Pancreas (tissue), 10 donors: ENCODE measurements at regions not wholly inside any gene's neighbourhood (a gene's known extent, or its start where the extent isn't known, plus 50 kb on each side); places are given as distances from the start of the nearest gene placed in this dataset.

ENCODE experiments used
- ATAC-seq, 4 donors: fragments of 200-7000 bp; cut with Tn5 transposase; one replicate each; pipeline versions ENCODE4 v1.8.0 to v1.9.1; 2020; ENCODE audit warnings: mild to moderate bottlenecking in 4 of 4, moderate library complexity in 4 of 4
- DNase-seq, 6 donors: peaks; one replicate each; pipeline ENCODE4 v3.0.0-alpha.2; 2020
- FAIRE-seq: peaks from 2 replicates; lab custom pipeline; 2012; peaks lifted over from hg19 to GRCh38; lab: Jason Lieb, UNC
- H3K27ac ChIP-seq, 4 donors: fragments of 200-600 bp; sonication (generic); 1 replicate in 3 of 4; 2 replicates in 1 of 4; pipeline versions ENCODE4 v1.5.0 to v1.8.0; 2020
- H3K27me3 ChIP-seq, 4 donors: fragments of 200-600 bp; one replicate each; pipeline ENCODE4 v1.8.0; 2021
- H3K36me3 ChIP-seq, 3 donors: fragments of 200-600 bp; sonication (generic) in 1 of 3; one replicate each; pipeline versions ENCODE4 v1.5.0 to v1.8.0; 2020 to 2021
- H3K4me1 ChIP-seq, 3 donors: fragments of 200-600 bp; one replicate each; pipeline ENCODE4 v1.8.0; 2021
- H3K4me3 ChIP-seq, 4 donors: fragments of 200-600 bp; sonication (generic) in 2 of 4; one replicate each; pipeline versions ENCODE4 v1.5.0 to v1.8.0; 2020 to 2021
- H3K9me3 ChIP-seq, 4 donors: fragments of 200-600 bp; one replicate each; pipeline ENCODE4 v1.8.0; 2021
- CTCF ChIP-seq, 4 donors: fragments of 200-600 bp; sonication (generic) in 3 of 4; IDR thresholded peaks; one replicate each; pipeline versions ENCODE4 v1.5.0 to v1.8.0; 2021; ENCODE audit warnings: antibody characterized with exemption in 4 of 4
- WGBS, 2 donors: extraction: QIAGEN DNeasy Blood & Tissue Kit; methylation state at CpG; one replicate each; pipeline ENCODE4 v1.1.7; 2013; 5-methylcytosine and 5-hydroxymethylcytosine counted together
- intact Hi-C, 3 donors: fragments of 100-400 bp; cut with DNase I; formaldehyde crosslinking; loops; one replicate each; pipeline versions ENCODE4 v1.11.1 to v1.14.2; 2022
- donor health status: healthy with polysubstance abuse.
- donor health status: DM: no; HTN: no; CAD: no; lungs with moderate emphysema.
- donor health status: DM: no; HTN: no; CAD: no.
- donor health status: control.
- donor health status: control.
- donor health status: Bipolar disorder and iron deficiency.
- donor health status: DM: yes; HTN: yes; CAD: no.
- donor health status: DM: no; HTN: no; CAD: no.
- donor health status: DM: no; HTN: no; CAD: no.
- donor health status: DM: yes; HTN: yes; CAD: no.

DNA sequence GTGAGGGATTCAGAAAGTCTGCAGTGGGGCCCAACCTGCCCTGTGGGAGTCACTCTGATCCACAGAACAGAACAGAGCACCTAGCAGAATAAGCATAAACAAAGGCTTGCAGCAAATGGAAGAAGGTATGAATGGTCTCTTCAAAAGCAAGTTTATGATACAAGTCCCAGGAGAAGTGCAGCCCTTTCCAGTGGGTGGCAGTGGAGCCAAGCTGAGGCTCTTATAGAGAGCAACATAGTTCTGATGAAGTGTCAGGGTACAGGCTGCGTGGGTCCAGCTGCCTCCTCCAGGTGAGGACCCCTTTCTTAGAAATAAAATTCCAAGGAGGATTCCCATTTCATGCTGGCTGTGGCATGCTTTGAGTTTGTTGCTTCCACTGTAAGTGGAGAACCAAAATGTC, 88.8 kb upstream of the PAK3 start:
- no peak for TF ChIP-seq CTCF (IDR thresholded peaks at IDR 0.05)
- Histone ChIP-seq H3K4me3 (no peak overlapping the region), H3K36me3 (no peaks in the 10 kb centered on the region), H3K9me3 (no peaks in the 10 kb centered on the region), H3K27me3 (no peaks in the 10 kb centered on the region), H3K4me1 (no peaks in the 10 kb centered on the region), H3K27ac (no peak overlapping the region)
- no peak for DNase-seq
- ATAC-seq, result peak in 3 of 4 donors; percentile 45 to 75 (median 70)
- intact Hi-C loops, result loop anchor here in 1 of 3 donors (10.0 kb wide), 1 partner anchor 98 kb away; no protein-coding TSS in a partner anchor
- whole genome bisulfite sequencing, 2 donors, result 50 to 57% methylated on average over 1 of the region's 1 CpG
- FAIRE-seq, result no peak

DNA sequence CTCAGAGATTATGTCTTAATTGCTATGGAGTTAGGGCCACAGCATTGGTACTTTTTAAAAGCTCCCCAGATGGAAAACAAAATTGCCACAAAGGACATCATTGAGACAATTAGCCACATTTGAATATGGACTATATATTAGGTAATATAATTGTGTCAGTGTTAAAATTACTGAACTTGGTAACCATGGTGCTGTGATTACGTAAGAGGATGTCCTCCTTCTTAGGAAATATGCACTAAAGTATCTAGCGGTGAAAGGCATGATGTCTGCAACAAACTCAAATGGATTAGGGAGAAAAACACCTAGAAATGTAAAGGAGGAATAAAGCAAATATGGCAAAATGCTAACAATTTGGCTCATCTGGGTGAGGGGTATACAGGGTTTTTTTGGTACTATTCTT, 89.9 kb upstream of the PAK3 start:
- Histone ChIP-seq H3K4me3 (no peak overlapping the region), H3K27me3 (no peaks in the 10 kb centered on the region), H3K36me3 (no peaks in the 10 kb centered on the region), H3K27ac (no peak overlapping the region), H3K9me3 (no peaks in the 10 kb centered on the region), H3K4me1 (no peaks in the 10 kb centered on the region)
- intact Hi-C loops, result loop anchor here in 1 of 3 donors (10.0 kb wide), 1 partner anchor 99 kb away; no protein-coding TSS in a partner anchor
- TF ChIP-seq CTCF (IDR thresholded peaks at IDR 0.05), result no peak
- DNase-seq (no peak), FAIRE-seq (peak; percentile 49), ATAC-seq (no peak)
- 85% methylated on average over 2 of the region's 2 CpGs for WGBS, 2 donors

- no peaks in the 10 kb centered on the region for H3K27me3 ChIP-seq
Measured at GRCh38 chrX:111005166-111005565, 90.8 kb upstream of the PAK3 start.

DNA sequence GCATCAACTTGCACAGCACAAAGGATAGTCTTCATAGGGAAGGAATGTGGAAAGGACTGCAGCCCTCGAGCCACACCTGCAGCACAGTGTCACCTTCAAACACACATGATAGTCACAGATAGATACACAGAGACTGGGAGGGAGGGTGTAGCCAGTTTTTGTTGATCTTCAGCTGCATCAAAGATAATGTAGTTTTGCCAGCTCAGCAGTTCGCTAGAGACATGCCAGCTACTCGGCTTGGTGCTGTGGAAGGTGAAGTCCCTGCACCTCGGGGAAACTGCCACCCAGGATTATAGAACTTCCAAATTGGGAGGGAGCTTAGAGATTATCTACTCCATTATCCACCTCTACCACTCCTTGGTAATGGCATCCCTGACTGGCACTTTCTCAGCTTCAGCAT, 92.9 kb upstream of the PAK3 start:
- Histone ChIP-seq H3K4me1 (no peaks in the 10 kb centered on the region), H3K9me3 (no peaks in the 10 kb centered on the region), H3K36me3 (no peaks in the 10 kb centered on the region), H3K4me3 (no peak overlapping the region), H3K27me3 (no peaks in the 10 kb centered on the region), H3K27ac (no peak overlapping the region)
- DNase-seq (no peak), FAIRE-seq (no peak), ATAC-seq (no peak)
- intact Hi-C loops, result loop anchor here in 1 of 3 donors (10.0 kb wide), 1 partner anchor 102 kb away; no protein-coding TSS in a partner anchor
- TF ChIP-seq CTCF (IDR thresholded peaks at IDR 0.05), result no peak
- WGBS, 2 donors, result 68 to 77% methylated on average over 4 of the region's 4 CpGs

More at GRCh38 chrX:111005166-111005565, 90.8 kb upstream of the PAK3 start:
- intact Hi-C loops, result loop anchor here in 1 of 3 donors (10.0 kb wide), 1 partner anchor 100 kb away; no protein-coding TSS in a partner anchor
- Histone ChIP-seq H3K4me3 (no peak overlapping the region), H3K4me1 (no peaks in the 10 kb centered on the region), H3K27ac (no peak overlapping the region), H3K9me3 (no peaks in the 10 kb centered on the region), H3K36me3 (no peaks in the 10 kb centered on the region)
- FAIRE-seq, result no peak
- WGBS, 2 donors, result 83 to 90% methylated on average over 4 of the region's 4 CpGs
- ATAC-seq, result no peak
- DNase-seq, result no peak
- TF ChIP-seq CTCF (IDR thresholded peaks at IDR 0.05), result no peak

DNA sequence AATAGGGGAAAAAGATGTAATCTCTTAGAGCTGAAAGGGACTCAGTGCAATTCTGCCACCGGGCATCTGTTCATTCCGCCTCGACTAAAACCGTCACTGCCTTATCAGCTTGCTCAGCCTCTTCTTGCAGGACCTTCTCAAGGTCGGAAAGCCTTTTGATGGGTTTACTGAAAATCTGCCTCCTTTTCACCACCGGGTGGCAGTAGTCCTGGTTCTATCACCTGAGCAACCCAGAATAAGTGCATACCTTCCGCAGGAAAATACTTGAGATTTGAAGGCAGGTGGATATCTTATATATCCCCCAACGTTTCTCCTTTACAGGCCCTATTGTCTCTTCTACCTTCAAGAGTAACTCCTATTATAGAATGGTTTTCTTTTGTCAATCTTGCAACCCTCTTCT, 103.4 kb upstream of the PAK3 start:
- Histone ChIP-seq H3K27me3 (peaks cover 0 to 6% (median 2%) of the 10 kb centered on the region in 4 donors), H3K4me3 (no peak overlapping the region), H3K4me1 (no peaks in the 10 kb centered on the region), H3K36me3 (no peaks in the 10 kb centered on the region), H3K27ac (no peak overlapping the region), H3K9me3 (no peaks in the 10 kb centered on the region)
- ATAC-seq (peak; percentile 71 to 88 (median 78)), FAIRE-seq (no peak), DNase-seq (peak in 3 of 6 donors; percentile 13 to 51 (median 21))
- TF ChIP-seq CTCF (IDR thresholded peaks at IDR 0.05), result peak; percentile 19 to 51 (median 39)
- 3 to 6% methylated on average over 8 of the region's 8 CpGs for WGBS, 2 donors
- intact Hi-C loops, result loop anchor here in 1 of 3 donors (5.0 kb wide), 1 partner anchor 110 kb away; no protein-coding TSS in a partner anchor
